Upper lobe of left lung (tissue), 4 donors: ENCODE measurements at regions not wholly inside any gene's neighbourhood (a gene's known extent, or its start where the extent isn't known, plus 50 kb on each side); places are given as distances from the start of the nearest gene placed in this dataset.

Source experiments
- EP300 ChIP-seq, 4 donors: sonication (generic); formaldehyde crosslinking; IDR thresholded peaks; one replicate each; pipeline ENCODE4 v1.5.1; 2017; ENCODE audit warnings: antibody characterized with exemption in 4 of 4, control low read depth in 2 of 4
- POLR2A ChIP-seq, 4 donors: fragments of 450-650 bp; IDR thresholded peaks; one replicate each; pipeline ENCODE4 v1.5.1; 2016 to 2017; ENCODE audit warnings: antibody characterized with exemption in 4 of 4, mild to moderate bottlenecking in 2 of 4
- POLR2AphosphoS5 ChIP-seq, 2 donors: sonication (generic); formaldehyde crosslinking; IDR thresholded peaks; one replicate each; pipeline ENCODE4 v1.5.1; 2017; ENCODE audit warnings: antibody characterized with exemption in 2 of 2
- TF ChIP-seq, protein P1 (sequence below), 6 experiments: fragments of 450-650 bp in 4 of 6; fragments of 200-600 bp in 2 of 6; sonication (generic) in 2 of 6; IDR thresholded peaks; one replicate each; pipeline ENCODE4 v1.5.1; 2016 to 2019; ENCODE audit warnings: antibody characterized with exemption in 6 of 6

DNA sequence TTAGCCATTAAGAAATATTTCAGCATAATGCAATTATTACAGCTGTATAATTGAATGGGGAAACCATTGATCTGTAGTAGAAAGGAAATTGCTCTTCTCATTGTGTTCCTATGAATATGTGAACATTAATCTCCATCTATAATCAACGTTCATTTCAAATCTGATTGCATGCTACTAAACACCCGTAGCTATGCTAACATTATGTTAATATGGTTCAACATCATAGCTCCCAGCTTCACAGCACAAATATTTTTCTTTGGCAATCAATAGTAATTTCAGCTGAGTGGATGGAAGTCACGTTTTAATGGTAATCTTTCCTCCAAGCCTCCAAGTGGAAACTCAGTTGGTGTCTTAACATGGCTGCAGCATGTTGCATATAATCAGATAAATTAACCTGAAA, 454.4 kb downstream of the MAFB start:
- TF ChIP-seq, protein P1, sequence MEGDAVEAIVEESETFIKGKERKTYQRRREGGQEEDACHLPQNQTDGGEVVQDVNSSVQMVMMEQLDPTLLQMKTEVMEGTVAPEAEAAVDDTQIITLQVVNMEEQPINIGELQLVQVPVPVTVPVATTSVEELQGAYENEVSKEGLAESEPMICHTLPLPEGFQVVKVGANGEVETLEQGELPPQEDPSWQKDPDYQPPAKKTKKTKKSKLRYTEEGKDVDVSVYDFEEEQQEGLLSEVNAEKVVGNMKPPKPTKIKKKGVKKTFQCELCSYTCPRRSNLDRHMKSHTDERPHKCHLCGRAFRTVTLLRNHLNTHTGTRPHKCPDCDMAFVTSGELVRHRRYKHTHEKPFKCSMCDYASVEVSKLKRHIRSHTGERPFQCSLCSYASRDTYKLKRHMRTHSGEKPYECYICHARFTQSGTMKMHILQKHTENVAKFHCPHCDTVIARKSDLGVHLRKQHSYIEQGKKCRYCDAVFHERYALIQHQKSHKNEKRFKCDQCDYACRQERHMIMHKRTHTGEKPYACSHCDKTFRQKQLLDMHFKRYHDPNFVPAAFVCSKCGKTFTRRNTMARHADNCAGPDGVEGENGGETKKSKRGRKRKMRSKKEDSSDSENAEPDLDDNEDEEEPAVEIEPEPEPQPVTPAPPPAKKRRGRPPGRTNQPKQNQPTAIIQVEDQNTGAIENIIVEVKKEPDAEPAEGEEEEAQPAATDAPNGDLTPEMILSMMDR (IDR thresholded peaks at IDR 0.05) = no peak
- TF ChIP-seq POLR2AphosphoS5 (IDR thresholded peaks at IDR 0.05) (no peak), EP300 (IDR thresholded peaks at IDR 0.05) (no peak), POLR2A (IDR thresholded peaks at IDR 0.05) (no peak)
